Neural crest cell (in vitro differentiated cells): ENCODE measurements at regions not wholly inside any gene's neighbourhood (a gene's known extent, or its start where the extent isn't known, plus 50 kb on each side); places are given as distances from the start of the nearest gene placed in this dataset.

Source experiments
- DNase-seq: peaks from one replicate; pipeline ENCODE4 v3.0.0; 2021; ENCODE audit warnings: low read depth, mixed read lengths, low spot score
- H3K27ac Mint-ChIP-seq: one replicate; pipeline ENCODE4 v1.8.0; 2021; ENCODE audit warnings: mild to moderate bottlenecking, mixed read lengths; ENCODE audit not compliant: unreplicated experiment
- H3K27me3 Mint-ChIP-seq: 2 replicates; pipeline ENCODE4 v1.8.0; 2021; ENCODE audit warnings: low read depth, mild to moderate bottlenecking, mixed read lengths
- H3K36me3 Mint-ChIP-seq: 2 replicates; pipeline ENCODE4 v1.8.0; 2021; ENCODE audit warnings: low read depth, mild to moderate bottlenecking, mixed read lengths
- H3K4me1 Mint-ChIP-seq: 2 replicates; pipeline ENCODE4 v1.8.0; 2021; ENCODE audit warnings: mixed read lengths
- H3K4me3 Mint-ChIP-seq: one replicate; pipeline ENCODE4 v1.8.0; 2021; ENCODE audit warnings: mild to moderate bottlenecking, mixed read lengths
- H3K9me3 Mint-ChIP-seq: 2 replicates; pipeline ENCODE4 v1.8.0; 2021; ENCODE audit warnings: mixed read lengths
- TF ChIP-seq, protein P1 (sequence below): fragments of 200-600 bp; sonication (generic); conservative IDR thresholded peaks from 2 replicates; pipeline ENCODE4 v1.5.0; 2021; ENCODE audit warnings: antibody characterized with exemption, mild to moderate bottlenecking

DNA sequence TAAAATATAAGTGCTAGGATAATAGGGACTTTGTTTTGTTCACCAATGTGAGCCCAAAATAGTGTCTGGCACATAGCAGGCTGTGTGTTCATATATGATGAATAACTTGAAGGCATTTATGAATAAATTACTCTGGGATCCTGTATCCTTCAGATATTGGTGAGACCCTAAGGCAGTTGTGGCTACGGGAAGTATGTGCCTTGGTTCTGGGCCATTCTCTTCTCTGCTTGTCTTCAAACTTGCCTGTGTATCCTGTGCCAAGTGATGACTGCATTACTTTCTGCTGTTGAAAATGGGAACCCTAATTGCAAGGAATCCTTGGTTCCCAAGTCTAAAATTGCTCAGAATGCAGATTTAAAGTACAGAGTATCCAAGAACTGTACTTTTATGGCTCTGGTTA, 67.6 kb upstream of the KTN1 start:
- peaks cover 6% of the 10 kb centered on the region for H3K9me3 Mint-ChIP-seq
- peaks cover 6% of the 10 kb centered on the region for H3K36me3 Mint-ChIP-seq
- no peak overlapping the region for H3K27ac Mint-ChIP-seq
- no peaks in the 10 kb centered on the region for H3K27me3 Mint-ChIP-seq
- TF ChIP-seq, protein P1, sequence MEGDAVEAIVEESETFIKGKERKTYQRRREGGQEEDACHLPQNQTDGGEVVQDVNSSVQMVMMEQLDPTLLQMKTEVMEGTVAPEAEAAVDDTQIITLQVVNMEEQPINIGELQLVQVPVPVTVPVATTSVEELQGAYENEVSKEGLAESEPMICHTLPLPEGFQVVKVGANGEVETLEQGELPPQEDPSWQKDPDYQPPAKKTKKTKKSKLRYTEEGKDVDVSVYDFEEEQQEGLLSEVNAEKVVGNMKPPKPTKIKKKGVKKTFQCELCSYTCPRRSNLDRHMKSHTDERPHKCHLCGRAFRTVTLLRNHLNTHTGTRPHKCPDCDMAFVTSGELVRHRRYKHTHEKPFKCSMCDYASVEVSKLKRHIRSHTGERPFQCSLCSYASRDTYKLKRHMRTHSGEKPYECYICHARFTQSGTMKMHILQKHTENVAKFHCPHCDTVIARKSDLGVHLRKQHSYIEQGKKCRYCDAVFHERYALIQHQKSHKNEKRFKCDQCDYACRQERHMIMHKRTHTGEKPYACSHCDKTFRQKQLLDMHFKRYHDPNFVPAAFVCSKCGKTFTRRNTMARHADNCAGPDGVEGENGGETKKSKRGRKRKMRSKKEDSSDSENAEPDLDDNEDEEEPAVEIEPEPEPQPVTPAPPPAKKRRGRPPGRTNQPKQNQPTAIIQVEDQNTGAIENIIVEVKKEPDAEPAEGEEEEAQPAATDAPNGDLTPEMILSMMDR = no peak
- no peak for DNase-seq
- H3K4me3 Mint-ChIP-seq = no peak overlapping the region
- H3K4me1 Mint-ChIP-seq = peaks cover 24% of the 10 kb centered on the region

DNA sequence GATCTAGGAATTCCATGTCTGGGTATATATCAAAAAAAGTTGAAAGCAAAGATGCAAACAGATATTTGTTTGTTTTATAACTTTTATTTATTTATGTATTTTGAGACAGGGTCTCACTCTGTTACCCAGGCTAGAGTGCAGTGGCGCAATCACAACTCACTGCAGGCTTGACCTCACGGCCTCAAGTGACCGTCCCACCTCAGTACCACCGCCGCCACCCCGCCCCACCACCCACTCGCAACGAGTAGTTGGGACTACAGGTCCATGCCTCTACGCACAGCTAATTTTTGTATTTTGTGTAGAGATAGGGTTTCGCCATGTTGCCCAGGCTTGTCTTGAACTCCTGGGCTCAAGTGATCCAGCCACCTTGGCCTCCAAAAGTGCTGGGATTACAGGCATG, 66.5 kb upstream of the KTN1 start:
- Mint-ChIP-seq H3K4me1 (peaks cover 24% of the 10 kb centered on the region), H3K4me3 (no peak overlapping the region), H3K27me3 (no peaks in the 10 kb centered on the region), H3K36me3 (peaks cover 6% of the 10 kb centered on the region), H3K9me3 (peaks cover 6% of the 10 kb centered on the region), H3K27ac (no peak overlapping the region)
- TF ChIP-seq, protein P1 = no peak
- DNase-seq = no peak

DNA sequence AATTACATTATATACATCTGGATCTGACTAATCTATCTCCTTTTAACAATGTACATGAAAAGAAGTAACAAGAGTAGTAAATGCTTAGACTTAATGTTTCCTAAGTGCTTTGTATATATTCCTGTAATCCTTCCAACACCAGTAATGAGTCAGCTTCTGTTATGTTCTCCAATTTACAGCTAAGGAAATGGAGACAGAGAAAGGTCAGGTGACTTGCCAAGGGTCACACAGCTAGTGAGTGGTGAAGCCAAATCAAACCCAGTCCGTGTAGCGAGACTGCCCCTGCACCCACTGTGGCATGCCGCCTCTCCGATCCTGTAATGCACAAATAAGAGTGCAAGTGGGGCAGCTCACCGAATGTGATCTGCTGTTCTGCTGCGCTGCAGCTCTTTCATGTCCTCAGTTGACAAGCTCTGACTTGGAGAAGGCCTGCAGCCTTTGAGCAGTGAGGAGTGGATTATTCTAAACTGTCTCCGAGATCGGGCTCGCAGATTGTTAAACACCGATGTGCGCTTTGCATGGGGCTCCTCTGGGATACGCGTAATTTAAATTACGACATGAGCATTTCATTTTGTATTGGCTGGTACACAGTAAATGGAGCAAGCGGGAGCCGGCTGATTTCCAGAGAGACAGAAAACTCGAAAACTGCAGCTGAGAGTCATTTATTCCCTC, 65.1 kb upstream of the KTN1 start:
- H3K27ac Mint-ChIP-seq = peak overlapping the region; percentile 47
- DNase-seq = no peak
- peaks cover 24% of the 10 kb centered on the region for H3K4me1 Mint-ChIP-seq
- H3K27me3 Mint-ChIP-seq = no peaks in the 10 kb centered on the region
- peaks cover 6% of the 10 kb centered on the region for H3K36me3 Mint-ChIP-seq
- no peak overlapping the region for H3K4me3 Mint-ChIP-seq
- peaks cover 6% of the 10 kb centered on the region for H3K9me3 Mint-ChIP-seq
- TF ChIP-seq, protein P1 = no peak

DNA sequence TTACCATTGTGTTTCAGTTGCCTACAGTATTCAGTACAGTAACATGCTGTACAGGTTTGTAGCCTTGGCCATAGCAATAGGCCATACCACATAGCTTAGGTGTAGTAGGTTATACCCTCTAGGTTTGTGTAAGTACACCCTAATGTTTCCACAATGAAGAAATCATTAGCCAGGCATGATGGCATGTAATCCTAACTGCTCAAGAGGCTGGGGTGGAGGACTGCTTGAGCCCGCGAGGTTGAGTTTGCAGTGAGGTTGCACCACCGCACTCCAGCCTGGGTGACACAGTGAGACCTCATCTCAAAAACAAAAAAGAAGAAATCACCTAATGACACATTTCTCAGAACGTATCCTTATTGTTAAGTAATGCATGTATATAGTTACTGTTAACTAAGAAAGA, 63.2 kb upstream of the KTN1 start:
- Mint-ChIP-seq H3K4me3 (no peak overlapping the region), H3K36me3 (no peaks in the 10 kb centered on the region), H3K27ac (no peak overlapping the region), H3K27me3 (no peaks in the 10 kb centered on the region), H3K4me1 (peaks cover 24% of the 10 kb centered on the region), H3K9me3 (no peaks in the 10 kb centered on the region)
- DNase-seq = no peak
- TF ChIP-seq, protein P1 = no peak

DNA sequence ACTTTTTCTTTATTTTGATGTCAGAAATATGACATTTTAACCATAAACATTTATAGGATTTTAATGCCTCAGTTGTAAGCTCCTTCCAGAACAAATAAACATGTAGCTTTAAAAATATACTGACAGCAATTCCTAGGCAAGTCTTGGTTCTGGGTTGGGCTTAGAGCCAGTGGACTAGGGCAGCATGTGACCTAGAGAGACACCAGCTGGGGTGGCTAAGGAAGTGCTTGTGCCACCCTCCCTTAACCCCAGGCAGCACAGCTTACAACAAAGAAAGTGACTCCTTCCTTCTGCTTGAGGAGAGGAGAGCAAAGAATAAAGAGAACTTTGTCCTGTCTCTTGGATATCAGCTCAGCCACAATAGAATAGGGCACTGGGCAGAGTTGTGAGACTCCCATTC, 61.6 kb upstream of the KTN1 start:
- H3K27ac Mint-ChIP-seq = no peak overlapping the region
- no peaks in the 10 kb centered on the region for H3K27me3 Mint-ChIP-seq
- no peak overlapping the region for H3K4me3 Mint-ChIP-seq
- H3K36me3 Mint-ChIP-seq = no peaks in the 10 kb centered on the region
- TF ChIP-seq, protein P1 = no peak
- no peak for DNase-seq
- H3K4me1 Mint-ChIP-seq = peaks cover 24% of the 10 kb centered on the region
- H3K9me3 Mint-ChIP-seq = peaks cover 8% of the 10 kb centered on the region
